Umbilical cord (tissue), 1 donor: ENCODE measurements at regions not wholly inside any gene's neighbourhood (a gene's known extent, or its start where the extent isn't known, plus 50 kb on each side); places are given as distances from the start of the nearest gene placed in this dataset.
A peak's percentile ranks its signal among the peaks of the same experiment; 100 is the strongest.

Experiments
- DNase-seq: peaks from one replicate; pipeline ENCODE4 v3.0.0-alpha.2; 2015; ENCODE audit warnings: low spot score

DNA sequence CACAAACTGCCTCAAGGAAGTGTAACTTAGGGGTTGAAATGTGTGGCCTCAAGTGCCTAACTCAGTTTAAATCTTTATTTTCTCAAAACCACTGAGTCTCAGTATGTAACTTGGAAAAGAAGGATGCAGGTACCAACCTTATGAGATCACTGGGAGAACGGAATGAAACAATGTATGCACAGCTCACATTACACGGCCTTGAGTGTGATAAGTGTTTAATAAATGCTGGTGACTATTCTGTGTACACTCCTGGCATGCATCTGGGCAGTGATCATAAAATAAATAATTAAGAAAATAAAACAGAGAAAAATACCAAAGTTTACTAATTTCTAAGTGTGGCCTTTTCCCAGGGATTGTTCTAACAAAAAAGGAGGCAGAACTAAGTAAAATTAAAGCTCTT lies 974.5 kb upstream of the FLRT2 start:
- DNase-seq = no peak

DNA sequence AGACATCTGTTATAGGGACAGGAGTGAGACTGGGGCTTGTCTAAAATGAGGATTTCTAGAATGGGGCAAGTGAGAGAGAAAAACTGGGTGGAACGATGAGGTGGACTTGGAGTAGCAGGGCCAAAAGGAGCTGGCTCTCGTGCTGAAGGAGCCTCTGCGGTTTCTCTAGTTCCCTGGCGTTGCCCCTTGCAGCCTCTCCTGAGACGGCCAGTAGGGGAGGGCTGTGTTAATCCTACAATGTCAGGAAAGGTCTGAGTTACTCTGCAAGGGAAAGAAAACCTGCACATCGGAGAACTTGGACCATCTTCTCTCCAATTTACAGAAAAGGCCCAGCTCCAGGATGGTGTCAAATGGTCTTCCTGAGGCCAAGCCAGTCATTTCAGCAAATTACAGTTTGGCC lies 963.8 kb upstream of the FLRT2 start:
- no peak for DNase-seq

GRCh38 chr14:84575681-84576080 lies 954.3 kb upstream of the FLRT2 start:
- DNase-seq = no peak

DNA sequence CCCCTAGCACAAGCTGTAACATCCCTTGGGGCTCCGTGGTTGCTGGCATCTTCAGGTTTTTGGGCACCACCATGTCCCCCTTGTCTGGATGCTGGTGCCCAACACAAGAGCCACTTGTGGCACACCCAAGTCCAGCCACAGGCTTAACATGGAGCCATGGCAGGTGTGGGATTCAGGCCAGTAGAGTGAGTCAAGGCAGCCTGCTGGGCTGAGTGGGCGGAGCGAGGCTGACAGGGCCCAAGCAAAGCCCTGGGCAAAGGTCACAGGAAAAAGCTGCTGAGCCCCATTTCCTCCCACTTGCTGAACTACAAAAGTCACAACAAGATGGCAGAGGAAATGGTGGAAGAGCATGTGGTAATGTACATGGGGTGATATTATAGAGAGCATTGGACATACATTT lies 950.7 kb upstream of the FLRT2 start:
- DNase-seq = no peak

GRCh38 chr14:84581041-84581440 lies 948.9 kb upstream of the FLRT2 start:
- DNase-seq = peak; percentile 35

DNA sequence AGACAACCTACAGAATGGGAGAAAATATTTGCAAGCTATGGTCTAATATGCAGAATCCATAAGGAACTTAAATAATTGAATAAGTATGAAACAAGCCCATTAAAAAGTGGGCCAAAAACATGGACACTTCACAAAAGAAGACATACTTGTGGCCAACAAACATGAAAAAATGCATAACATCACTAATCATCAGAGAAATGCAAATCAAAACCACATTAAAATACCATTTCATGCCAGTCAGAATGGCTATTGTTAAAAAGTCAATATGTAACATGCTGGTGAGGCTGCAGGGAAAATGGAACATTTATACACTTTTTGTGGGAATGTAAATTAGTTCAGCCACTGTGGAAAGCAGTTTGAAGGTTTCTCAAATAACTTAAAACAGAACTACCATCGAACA lies 945.4 kb upstream of the FLRT2 start:
- DNase-seq = no peak

GRCh38 chr14:84591827-84592445 lies 938.0 kb upstream of the FLRT2 start:
- DNase-seq = no peak

DNA sequence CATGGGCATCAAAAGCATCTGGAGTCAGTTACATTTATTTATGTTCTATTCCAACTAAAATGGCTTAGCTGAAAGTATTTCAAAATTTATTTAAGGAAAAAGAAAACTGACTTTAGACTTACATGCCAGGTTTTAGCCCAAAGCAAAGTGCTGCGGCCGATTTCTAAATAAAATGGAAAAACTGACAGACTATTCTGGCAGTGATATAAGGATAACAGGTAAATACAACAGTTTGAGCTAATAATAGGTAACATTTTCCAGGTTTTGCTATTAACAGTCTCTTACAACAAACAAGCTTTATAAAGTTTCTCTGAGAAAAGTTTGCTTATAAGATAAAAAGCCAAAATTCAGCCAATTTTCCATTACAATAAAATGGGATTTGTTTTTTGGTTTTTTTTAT lies 937.2 kb upstream of the FLRT2 start:
- DNase-seq = no peak

- DNase-seq = no peak
These were observed 919.9 kb upstream of the FLRT2 start for GRCh38 chr14:84610086-84610485.

- peak; percentile 38 for DNase-seq
These were observed 907.6 kb upstream of the FLRT2 start for GRCh38 chr14:84622357-84622756.

DNA sequence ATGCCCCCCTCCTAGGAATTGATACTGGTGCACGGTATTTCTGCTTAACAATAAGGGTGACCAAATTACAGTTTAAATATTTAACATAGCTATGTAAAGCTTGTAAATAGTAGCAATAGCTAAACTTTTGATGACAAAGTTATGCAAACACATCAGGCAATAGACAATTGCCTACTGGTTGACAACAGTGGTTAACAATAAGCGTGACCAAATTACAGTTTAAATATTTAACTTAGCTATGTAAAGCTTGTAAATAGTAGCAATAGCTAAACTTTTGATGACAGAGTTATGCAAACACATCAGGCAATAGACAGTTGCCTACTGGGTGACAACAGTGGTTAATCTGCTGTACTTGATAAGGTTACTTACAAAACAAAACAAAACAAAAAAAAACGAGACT lies 886.5 kb upstream of the FLRT2 start:
- no peak for DNase-seq

DNA sequence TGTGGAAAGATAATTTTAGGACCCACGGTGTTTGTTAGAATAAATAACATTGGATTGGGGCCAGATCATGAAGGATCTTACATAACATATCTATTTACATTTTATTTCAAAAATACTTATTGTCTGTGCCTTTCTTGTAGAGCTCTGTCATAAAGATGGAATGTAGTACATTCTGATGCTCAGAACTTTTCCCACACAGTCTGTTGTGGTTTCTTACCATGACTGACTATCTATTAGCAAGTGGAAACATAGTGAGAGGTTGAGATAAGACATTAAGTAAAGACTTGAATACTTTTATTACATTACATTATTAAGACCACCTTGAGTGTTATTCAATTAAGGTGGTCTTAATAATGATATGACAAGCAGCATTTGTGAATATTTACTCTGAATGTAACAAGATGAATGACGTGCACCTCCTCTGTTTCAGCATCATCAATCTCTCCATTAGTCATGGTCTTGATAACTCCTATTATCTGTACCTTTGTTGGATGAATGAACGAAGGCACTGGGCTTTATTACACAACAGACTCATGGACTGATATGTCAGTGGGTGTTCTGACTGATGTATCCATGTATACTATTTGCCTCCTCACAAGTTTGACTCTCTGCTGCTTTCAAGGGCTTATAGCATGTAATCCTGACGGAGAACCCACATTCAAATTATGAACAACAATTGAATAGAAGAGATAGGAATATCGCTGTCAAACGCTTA lies 883.0 kb upstream of the FLRT2 start:
- no peak for DNase-seq

DNA sequence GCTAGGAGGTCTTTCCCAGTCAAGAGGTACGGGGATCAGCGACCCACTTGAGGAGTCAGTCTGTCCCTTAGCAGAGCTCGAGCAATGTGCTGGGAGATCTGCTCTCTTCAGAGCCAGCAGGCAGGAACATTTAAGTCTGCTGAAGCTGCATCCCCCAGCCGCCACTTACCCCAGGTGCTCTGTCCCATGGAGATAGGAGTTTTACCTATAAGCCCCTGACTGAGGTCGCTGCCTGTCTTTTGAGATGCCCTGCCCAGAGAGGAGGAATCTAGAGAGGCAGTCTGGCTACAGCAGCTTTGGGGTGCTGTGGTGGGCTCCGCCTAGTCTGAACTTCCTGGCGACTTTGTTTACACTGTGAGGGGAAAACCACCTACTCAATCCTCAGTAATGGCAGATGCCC lies 874.9 kb upstream of the FLRT2 start:
- no peak for DNase-seq

GRCh38 chr14:84657911-84658310 lies 872.0 kb upstream of the FLRT2 start:
- DNase-seq = no peak

GRCh38 chr14:84670796-84671195 lies 859.1 kb upstream of the FLRT2 start:
- peak; percentile 18 for DNase-seq

DNA sequence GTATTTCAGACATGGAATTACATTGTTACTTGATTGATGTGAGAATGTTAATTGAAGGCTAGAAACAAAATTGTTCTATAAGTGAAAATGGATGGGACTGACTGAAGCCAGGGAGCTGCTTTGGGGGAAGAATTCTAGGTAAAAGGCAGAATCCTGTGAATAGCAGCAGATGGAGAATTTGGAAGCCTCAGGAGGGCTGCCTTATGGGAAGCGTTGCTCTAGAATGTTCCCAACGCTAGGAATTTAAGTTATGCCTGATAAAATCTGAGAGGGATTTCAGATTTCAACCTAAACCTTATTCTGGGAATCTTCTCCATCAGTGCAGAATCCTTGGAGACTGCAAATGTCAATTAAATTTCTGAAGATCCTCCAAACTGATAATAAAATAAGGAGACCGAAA lies 858.2 kb upstream of the FLRT2 start:
- peak; percentile 23 for DNase-seq

DNA sequence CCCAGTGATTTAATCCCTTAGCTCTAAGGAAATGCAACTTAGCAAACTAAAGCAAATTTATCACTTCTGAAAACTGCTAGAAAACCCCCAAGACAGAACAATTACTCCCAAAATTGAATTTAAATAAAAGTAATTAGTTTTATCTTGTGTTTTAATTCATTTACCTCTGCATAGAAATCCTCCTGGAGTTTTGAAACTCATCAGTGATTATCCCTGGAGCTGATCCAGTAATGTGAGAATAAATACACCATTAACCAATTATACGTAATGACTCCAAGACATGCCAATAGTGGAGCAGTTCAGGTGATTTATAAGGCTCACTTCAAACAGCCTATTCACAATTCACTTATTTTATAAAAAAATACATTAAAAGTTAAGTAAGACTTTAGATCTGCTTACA lies 855.3 kb upstream of the FLRT2 start:
- DNase-seq = no peak

DNA sequence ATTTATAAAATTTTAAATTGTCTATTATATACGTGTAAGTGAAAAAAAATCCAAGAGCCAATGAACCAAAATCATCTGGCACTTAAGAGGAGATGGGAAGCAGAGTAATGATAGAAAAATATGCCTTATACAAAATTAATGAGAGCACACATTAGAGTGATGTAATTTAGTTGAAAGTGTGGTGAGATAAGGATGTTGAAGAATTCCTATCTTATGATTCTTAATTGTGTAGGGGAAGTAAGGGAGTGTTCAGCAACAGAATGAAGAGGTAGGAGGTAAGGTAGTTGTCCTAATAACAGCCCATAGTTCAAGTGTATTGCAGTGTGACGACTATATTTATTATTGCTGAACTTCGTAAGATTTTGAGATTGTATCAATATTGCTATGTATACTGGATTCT lies 843.4 kb upstream of the FLRT2 start:
- DNase-seq = no peak

GRCh38 chr14:84688297-84689025 lies 841.5 kb upstream of the FLRT2 start:
- peak; percentile 86 for DNase-seq

DNA sequence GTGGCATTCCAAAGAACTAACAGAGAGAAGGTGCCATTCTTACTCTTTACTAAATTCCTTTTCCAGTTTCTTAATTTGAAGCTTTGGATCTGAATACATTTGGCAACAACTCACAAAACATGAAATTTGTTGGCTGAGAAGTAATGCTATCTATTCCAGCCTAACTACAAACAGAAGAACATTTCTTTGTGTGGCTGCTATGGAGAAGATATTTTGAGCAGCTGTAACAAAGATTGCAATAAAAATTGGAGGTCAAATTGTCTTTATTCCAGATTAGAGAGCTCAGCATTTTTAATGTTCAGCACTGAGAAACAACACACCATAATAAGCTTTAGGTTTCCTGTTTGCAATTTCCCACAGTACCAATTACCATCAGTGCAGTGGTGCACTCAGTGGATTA lies 835.8 kb upstream of the FLRT2 start:
- DNase-seq = no peak

GRCh38 chr14:84704601-84705000 lies 825.3 kb upstream of the FLRT2 start:
- no peak for DNase-seq

DNA sequence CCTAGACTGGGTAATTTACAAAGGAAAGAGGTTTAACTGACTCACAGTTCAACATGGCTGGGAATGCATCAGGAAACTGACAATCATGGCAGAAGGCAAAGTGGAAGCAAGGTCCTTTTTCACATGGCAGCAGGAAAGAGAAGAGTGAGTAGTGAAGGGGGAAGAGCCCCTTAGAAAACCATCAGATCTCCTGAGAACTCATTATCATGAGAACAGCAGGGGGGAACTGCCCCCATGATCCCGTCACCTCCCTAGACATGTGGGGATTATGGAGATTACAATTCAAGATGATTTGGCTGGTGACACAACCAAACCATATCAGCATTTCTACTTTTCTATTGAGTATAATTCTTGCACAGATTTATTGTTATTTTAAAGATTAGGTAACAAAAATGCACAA lies 822.1 kb upstream of the FLRT2 start:
- DNase-seq = no peak

GRCh38 chr14:84708865-84709264 lies 821.1 kb upstream of the FLRT2 start:
- DNase-seq = peak; percentile 15
